ENCODE measurements at regions not wholly inside any gene's neighbourhood (a gene's known extent, or its start where the extent isn't known, plus 50 kb on each side); places are given as distances from the start of the nearest gene placed in this dataset.

DNA sequence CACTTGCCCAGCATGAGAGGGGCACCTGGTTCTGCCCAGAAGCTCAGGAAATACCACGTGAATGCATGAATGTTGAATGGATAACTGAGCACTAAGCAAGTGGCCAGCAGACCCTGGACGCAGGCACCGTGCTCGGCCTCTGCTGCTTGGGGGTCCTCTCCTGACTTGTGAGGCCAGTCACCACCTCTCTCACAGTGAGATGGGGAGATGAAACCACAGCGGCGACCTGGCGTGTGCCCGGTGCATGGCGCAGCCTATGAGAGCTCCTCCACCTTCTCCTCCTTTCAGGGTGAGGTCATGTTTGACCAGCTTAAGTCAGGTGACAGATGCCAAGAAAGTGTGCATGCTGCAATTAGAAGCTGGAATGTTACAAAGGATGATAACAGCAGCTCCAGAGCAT is 75.5 kb downstream of the HMX1 start:
- DNase-seq (ENCODE audit: extremely low read depth in 1 of 11, low read depth in 9 of 11, low spot score in 4 of 11) = no peak

DNA sequence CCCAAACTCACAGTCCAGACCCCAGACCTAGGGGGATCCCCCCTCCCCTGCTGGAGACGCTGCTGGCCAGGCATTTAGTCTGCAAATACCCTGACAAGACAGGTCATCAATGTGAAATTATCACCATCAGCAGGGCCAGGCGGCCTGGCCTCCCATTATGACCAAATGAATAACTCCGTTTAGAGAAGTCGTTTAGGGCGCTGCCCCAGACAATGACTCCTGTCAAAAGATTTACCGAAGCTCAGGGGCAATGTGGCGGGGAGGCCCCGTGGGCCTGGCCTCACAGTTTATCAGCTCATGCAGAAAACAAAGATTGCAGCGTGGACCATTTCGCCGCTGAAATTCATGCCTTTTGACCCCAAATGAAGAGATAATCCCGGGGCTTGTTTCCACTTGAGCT is 76.5 kb downstream of the HMX1 start:
- DNase-seq (ENCODE audit: extremely low read depth in 1 of 11, low read depth in 9 of 11, low spot score in 4 of 11) = no peak

DNA sequence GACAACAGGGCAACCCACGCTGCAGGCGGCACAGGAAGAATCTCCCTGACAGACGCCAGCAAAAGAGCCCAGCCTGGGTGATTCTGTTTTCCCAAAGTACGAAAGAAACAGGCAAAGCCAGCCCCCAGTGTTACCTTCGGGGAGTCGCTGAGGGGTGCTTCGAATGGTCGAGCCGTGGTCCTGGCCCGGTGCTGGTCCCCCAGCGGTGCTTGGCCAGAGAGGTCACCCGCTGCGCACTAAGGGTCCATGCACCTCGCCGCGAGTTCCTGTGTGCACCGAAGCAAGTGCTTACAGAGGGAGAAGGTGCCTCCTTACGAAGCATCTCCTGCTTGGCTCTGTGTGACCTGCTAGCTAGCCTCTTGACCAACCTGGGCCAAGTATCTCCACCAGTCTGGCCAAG is 77.1 kb downstream of the HMX1 start:
- no peak for DNase-seq (ENCODE audit: extremely low read depth in 1 of 11, low read depth in 9 of 11, low spot score in 4 of 11)

DNA sequence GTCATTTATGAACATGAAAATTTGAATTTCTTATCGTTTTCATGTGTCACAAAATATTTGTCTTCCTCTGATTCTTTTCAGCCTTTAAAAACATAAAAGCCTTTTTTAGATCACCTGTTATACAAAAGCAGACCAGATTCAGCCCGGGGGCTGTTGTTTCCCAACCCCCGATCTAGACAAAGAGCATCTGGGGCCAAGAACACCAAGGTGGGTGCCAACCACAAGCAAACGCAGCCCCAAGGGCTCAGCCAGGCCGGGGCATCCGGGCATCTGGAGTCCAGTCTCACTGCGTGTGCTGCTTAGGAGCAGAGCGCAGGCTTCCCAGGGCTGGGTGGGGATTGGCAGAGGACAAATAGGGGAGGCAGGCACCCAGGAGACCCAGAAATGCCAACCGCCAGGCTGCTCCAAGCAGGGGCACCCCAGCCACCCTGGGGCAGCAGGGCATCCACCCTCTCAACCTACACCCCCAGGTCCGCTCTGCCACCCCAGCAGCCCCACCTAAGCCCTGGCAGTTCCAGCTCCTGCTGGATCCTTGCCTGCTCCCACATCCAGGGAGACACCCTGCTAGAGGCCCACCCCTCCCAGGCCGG is 78.0 kb downstream of the HMX1 start:
- no peak for DNase-seq (ENCODE audit: extremely low read depth in 1 of 11, low read depth in 9 of 11, low spot score in 4 of 11)

DNA sequence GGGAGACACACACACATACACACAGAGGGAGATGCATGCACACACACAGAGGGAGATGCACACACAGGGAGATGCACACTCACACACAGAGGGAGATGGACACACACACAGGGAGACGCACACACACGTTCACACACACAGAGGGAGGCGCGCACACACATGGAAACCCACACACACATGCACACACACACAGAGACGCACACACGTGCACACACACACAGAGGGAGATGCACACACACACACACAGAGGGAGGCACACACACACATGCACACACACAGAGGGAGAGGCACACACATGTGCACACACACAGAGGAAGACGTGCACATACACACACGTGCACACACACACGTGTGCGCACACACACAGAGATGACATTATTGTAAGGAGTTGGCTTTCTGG is 79.1 kb downstream of the HMX1 start:
- DNase-seq (ENCODE audit: extremely low read depth in 1 of 11, low read depth in 9 of 11, low spot score in 4 of 11) = no peak

DNA sequence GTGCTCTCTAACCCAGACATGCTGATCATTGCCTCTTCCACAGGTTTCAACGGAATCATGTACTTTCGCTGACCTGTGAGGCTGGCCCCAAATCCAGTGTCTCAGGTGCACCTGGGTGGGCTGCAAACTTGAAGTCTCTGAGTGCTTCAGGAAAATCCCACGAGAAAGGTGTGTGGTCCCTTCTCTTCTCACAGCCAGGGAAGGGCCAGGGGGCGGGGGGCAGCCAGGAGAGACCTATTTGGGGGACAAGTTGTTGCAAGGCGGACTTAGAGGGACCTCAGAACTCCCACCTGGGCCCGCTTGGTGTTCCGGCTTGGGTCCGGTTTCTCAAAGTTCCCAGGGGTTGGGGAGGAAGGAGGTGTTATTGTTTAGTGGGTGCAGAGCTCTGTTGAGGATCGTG is 80.0 kb downstream of the HMX1 start:
- DNase-seq (ENCODE audit: extremely low read depth in 1 of 11, low read depth in 9 of 11, low spot score in 4 of 11) = no peak

DNA sequence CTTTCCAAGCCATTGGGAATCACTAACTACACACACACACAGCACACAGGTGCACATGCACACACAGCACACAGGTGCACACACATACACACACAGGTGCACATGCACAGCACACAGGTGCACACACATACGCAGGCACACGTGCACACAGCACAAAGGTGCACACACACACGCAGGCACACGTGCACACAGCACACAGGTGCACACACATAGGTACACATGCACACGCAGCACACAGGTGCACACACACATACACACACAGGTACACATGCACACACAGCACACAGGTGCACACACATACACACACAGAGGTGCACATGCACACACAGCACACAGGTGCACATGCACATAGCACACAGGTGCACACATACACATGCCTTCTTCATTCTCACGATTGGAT is 80.9 kb downstream of the HMX1 start:
- no peak for DNase-seq (ENCODE audit: extremely low read depth in 1 of 11, low read depth in 9 of 11, low spot score in 4 of 11)

DNA sequence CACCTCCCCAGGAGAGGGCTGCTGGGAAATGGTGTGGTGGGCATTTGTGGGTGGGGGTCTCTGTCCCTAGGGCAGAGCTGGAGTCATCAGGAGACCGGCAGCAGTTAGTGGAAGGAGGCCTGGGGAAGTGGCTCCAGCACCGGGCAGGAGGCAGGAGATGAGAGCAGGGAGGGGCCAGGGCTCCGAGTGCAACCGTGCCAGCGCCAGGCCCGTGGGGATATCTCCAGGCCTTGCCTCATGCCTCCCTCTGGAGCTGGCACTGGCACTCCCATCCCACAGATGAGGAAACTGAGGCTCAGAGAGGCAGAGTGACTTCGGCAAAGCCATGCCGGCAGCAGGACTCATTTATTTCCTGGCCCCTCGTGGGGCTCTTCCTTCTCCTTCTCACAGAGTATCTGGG is 83.5 kb downstream of the HMX1 start:
- DNase-seq (ENCODE audit: extremely low read depth in 1 of 11, low read depth in 9 of 11, low spot score in 4 of 11) = no peak

DNA sequence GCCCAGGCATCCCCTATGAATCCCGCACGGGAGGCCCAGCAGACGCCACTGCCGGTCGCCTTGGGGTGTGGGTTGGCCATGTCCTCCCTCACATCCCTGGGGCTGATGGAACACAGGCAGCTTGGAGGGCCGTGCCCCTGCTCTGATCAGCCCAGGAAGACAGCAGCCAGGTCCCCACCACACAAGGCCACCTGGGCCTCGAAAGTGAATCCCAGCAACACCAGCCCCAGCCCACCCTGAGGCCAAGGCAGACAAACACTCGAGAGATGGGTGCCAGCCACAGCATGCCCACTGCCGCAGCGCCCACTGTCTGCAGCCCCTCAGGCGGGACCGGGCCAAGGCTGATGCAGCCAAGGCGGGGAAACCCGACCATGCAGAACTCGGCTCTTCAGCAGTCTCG is 85.5 kb downstream of the HMX1 start:
- DNase-seq (ENCODE audit: extremely low read depth in 1 of 11, low read depth in 9 of 11, low spot score in 4 of 11) = no peak

DNA sequence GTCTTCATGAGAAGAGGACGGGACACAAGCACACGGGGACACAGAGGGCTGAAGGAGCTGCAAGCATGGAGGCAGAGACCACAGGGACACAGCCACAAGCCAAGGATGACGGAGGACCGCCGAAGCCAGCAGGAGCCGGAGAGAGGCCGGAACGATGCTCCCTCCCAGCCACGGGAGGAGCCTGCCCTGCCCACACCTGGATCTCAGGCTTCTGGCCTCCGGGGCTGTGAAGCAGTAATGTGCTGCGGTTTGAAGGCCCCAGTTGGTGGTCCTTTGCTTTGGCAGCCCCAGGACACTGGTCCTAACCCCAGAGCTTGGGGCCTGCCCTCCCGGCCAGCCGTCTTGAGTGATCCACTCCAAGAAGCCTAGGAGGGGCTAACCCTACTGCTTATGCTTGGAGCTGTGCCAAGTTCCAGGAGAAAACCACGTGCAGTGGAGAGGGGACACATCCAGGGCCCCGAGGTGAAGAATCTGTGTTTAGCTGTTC is 85.9 kb downstream of the HMX1 start:
- DNase-seq (ENCODE audit: extremely low read depth in 1 of 11, low read depth in 9 of 11, low spot score in 4 of 11) = no peak

DNA sequence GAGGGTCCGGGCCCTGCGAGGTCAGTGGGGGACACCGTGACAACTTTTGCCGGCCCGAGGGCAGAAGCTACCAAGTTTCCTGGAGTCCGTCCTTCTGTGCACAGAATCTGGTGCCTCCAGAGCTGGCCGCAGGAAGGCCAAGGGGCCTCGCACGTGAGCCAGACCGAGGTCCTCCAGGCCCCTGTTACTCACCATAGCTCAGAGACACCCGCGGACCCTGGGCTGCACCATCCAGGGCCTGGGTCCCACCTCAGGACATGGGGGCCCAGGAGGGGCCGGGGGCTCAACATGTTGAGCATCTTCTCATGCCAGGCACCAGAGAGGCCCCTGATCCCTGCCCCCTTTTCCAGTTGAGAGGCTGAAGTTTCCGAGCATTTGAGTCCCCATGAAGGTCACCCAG is 87.9 kb downstream of the HMX1 start:
- DNase-seq (ENCODE audit: extremely low read depth in 1 of 11, low read depth in 9 of 11, low spot score in 4 of 11) = no peak

DNA sequence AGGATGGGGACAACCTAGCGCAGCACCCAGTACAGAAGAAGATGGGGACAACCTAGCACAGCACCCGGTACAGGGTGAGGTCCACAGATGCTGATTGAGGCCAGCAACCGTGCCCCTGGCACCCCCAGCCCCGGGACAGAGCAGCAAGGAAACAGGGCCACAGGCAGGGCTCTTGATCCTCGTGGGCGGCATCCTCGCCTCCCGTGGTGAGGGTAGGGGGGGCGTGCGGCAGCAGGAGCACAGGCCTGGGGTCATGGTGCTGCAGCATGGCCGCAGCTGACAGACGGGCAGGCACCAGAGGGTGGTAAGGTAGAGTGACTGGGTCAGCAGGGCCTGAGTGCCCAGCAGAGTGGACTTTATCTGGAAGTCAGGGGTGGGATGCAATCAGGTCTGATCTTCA is 89.5 kb downstream of the HMX1 start:
- DNase-seq (ENCODE audit: extremely low read depth in 1 of 11, low read depth in 9 of 11, low spot score in 4 of 11) = no peak

DNA sequence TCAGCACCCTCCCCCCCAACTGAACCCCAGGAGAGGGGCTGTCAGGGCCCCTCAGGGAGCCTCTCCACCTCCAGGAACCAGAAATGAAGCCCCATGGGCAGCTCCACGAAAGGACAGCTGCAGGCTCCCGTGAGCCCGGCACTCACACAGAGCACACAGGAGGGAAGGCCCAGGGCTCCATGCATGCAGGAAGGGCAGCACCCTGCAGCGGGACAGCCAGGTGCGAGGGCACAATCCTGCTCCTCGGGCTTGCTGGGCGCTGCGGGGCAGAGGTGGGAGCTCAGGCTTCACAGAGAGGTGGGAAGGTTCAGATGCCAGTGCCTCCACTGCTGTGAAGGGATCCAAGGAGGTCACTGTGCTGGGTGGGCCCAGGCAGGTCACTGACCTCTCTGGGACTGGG is 90.0 kb downstream of the HMX1 start:
- no peak for DNase-seq (ENCODE audit: extremely low read depth in 1 of 11, low read depth in 9 of 11, low spot score in 4 of 11)

DNA sequence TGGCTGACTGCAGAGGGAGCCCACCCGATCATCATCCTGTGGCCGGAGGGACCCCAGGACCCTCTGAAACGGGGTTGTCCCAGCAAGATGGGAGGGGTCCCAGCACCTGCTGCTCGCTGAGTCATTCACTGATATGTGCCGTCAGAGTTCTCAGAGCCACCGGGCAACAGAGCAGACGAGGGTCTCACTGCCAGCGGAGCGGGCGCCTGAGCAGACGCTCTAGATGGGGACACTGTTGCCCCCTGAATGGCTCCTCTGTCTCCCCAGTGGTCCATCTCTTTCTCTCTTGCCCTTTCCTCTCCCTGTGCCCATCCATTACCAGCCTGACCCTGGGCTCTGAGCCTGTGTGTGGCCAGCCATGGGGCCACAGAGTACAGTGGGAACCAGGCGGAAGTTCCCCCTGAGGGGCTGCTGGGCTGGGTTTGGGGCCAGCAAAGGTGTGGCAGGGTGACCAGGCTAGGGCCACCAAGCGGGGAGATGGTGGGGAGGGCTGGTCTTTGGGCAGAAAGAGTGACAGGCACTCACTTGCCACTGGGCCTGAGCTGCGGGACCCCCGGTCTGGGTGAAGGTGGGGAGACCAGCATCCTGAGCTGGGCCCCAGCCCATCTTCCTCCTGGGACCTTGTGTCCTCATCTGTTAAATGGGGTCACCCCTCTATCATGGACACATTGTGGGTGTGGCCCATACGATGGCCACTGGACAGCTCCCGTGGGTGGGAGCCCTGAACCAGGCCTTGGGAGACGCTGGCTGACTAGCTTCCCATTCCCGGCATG is 90.9 kb downstream of the HMX1 start:
- DNase-seq (ENCODE audit: extremely low read depth in 1 of 11, low read depth in 9 of 11, low spot score in 4 of 11) = no peak

DNA sequence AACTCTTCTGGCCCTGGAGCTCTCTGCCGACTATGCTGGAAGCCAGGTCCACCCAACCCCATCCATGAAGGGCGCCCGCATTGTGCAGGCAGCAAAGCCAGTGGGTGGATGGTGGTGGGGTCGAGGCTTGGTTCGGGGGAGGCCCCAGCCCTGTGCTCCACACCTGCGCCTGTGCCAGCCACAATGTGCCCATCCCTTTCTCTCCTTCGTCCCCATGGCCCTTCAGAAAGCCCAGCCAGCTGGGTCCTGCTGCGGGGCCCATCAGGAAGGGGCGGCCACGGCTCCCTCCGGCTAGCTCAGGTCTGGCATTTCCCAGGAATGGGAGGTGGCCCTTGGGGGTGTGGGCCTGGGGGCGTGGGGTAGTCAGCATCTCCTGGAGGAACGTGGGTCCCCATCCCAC is 91.6 kb downstream of the HMX1 start:
- DNase-seq (ENCODE audit: extremely low read depth in 1 of 11, low read depth in 9 of 11, low spot score in 4 of 11) = no peak

DNA sequence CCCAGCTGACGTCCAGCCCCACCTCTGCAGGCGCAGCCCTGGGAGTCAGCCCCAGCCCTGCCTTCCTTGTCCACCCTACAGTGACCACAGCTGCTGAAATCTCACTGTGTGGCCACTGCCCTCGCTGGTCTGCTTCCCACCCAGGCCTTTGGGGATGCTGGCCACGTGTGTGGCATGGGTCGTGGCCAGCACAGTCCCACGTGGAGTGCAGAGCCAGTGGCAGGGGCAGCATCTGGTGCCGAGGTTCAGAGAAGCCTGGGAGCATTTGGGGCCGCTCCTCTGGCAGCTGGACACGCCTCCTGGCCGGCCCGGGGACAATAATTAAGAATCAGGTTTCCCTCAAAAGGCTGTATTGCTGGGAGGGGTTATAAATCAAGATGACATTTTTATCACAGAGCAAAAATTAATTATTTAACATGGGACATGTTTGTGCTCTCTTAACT is 92.1 kb downstream of the HMX1 start:
- DNase-seq (ENCODE audit: extremely low read depth in 1 of 11, low read depth in 9 of 11, low spot score in 4 of 11) = peak; percentile 20 to 52 (median 33)

DNA sequence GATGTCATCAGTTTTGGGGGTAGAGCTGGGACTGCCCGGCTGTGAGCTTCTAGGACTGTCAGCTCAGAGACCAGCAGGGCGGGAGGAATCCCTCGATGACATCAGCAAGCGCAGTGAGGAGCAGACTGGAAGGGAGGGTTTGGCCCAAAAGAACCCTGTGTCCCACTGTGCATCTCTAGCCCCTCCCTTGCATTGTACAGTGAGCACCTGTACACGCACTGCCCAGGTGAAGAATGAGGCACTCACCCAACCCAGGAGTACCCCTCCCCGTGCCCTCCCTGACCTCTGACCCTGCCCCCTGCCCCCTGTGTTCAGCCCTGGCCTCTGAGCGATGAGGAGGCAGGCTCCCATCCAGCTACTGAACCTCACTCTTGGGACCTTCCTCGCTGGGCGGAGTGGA is 92.9 kb downstream of the HMX1 start:
- DNase-seq (ENCODE audit: extremely low read depth in 1 of 11, low read depth in 9 of 11, low spot score in 4 of 11) = no peak

DNA sequence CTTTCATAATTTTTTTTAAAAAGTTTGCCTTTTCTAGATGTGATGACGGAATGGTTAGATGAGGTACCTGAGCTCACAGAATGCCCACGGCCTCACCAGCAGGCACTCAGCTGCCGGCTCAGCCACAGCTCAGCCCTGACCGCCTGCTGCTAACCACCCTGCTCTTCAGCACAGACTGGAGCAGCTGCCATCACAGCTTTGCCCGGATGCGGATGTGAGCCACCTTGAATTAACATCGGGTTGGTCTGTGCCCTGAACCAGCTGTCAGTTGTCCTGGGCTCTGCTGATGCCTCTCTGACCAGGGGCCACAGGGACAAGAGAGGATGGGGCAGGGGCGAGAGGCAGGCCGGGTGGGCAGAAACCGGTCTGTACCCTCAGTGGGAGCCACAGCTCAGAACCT is 93.3 kb downstream of the HMX1 start:
- DNase-seq (ENCODE audit: extremely low read depth in 1 of 11, low read depth in 9 of 11, low spot score in 4 of 11) = no peak

DNA sequence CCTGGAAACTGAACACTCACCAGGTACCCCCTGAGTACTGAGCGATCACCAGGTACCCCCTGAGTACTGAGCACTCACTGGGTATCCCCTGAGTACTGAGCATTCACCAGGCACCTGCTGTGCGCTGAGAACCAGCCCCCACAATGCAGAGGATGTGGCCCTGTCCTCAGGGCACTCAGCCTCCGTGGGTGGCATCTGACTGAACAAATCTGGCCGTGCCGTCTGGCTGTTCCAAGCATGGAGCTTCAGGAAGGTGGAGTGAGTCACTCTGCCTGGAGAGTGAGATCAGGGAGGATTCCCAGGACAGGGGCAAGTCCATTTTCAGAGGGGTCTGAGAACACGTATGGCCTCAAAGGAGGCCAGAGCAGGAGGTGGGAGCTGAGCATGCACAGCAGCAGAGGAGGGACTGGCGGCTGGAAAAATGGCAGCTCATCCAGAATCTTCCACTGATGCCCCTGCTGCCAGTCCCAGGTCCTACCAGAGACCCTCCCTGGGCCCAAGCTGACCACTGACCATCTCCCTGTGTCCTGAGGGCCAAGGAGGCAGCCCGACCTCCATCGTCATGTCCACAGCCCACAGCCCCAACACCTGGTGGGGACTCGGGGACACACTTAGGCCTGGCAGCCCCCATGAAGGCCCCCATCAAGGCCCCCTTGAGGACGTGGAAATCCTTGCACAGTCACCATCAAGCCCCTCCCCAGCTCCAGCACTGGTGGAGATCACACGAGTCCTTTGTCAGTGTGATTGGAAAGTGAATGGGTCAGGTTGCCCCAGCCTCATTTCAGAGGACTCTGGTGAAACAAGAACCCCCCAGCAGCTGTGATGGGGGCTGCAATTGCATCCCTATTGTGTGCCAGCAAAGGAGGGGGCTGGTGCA is 94.1 kb downstream of the HMX1 start:
- DNase-seq (ENCODE audit: extremely low read depth in 1 of 11, low read depth in 9 of 11, low spot score in 4 of 11) = no peak

DNA sequence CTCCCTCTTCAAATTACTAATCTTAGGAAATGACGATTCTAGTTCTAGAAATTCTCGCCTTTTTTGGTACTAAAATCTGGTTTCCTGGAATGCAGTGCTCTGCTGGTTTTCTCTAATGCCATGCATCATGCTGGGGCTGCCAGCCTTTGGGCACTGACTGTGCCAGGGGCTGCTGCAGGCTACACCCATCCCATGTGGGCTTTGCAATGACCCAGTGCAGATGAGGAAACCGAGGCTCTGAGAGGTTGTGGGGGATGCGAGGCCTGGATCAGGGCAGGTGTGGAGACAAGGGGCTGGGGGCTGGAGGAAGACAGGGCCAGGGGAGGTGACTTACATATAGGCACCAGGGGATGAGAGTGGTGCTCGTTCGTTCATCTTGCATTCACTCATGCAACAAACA is 95.3 kb downstream of the HMX1 start:
- no peak for DNase-seq (ENCODE audit: extremely low read depth in 1 of 11, low read depth in 9 of 11, low spot score in 4 of 11)

Data from renal cortex interstitium (tissue), 11 donors.